NT2/D1 (cell line): ENCODE measurements at regions not wholly inside any gene's neighbourhood (a gene's known extent, or its start where the extent isn't known, plus 50 kb on each side); places are given as distances from the start of the nearest gene placed in this dataset.

Experiments used
- SUZ12 ChIP-seq: IDR thresholded peaks from 2 replicates; pipeline ENCODE4 v1.6.1; 2011; ENCODE audit not compliant: insufficient read length, insufficient read depth; ENCODE audit errors: extremely low read depth
- YY1 ChIP-seq: IDR thresholded peaks from 2 replicates; pipeline ENCODE4 v1.6.1; 2011; ENCODE audit not compliant: insufficient read length, insufficient read depth
- ZNF274 ChIP-seq: IDR thresholded peaks from 2 replicates; pipeline ENCODE4 v1.6.1; 2011; ENCODE audit warnings: mild to moderate bottlenecking, low read depth, low read length

GRCh38 chrX:63835361-63835760 lies 50.3 kb upstream of the ARHGEF9 start:
- no peak for TF ChIP-seq YY1
- TF ChIP-seq ZNF274 = no peak
- no peak for TF ChIP-seq SUZ12
